HG03064 (cell line): ENCODE measurements at regions not wholly inside any gene's neighbourhood (a gene's known extent, or its start where the extent isn't known, plus 50 kb on each side); places are given as distances from the start of the nearest gene placed in this dataset.
"Not testable (repeated sequence)": the region's sequence is repeated elsewhere in the genome, so short reads cannot be mapped to it uniquely, and the experiment has no call there.

Experiments
- ATAC-seq: cut with Tn5 transposase; IDR thresholded peaks from one replicate; pipeline ENCODE4 v1.9.1; 2021; ENCODE audit warnings: low read depth; ENCODE audit not compliant: unreplicated experiment

GRCh38 chr13:79896851-79897250 lies 415.9 kb downstream of the NDFIP2 start:
- ATAC-seq = no peak

GRCh38 chr13:79895416-79895815 lies 414.5 kb downstream of the NDFIP2 start:
- ATAC-seq = no peak

- not testable (repeated sequence) for ATAC-seq
Measured at GRCh38 chr13:79887278-79887677, 406.3 kb downstream of the NDFIP2 start.

- ATAC-seq = no peak
Measured at GRCh38 chr13:79886601-79887000, 405.6 kb downstream of the NDFIP2 start.

- ATAC-seq = no peak
Measured at GRCh38 chr13:79884890-79885289, 403.9 kb downstream of the NDFIP2 start.

- ATAC-seq = no peak
Measured at GRCh38 chr13:79883216-79883615, 402.3 kb downstream of the NDFIP2 start.

GRCh38 chr13:79880818-79881217 lies 399.9 kb downstream of the NDFIP2 start:
- no peak for ATAC-seq

GRCh38 chr13:79874396-79875360 lies 393.7 kb downstream of the NDFIP2 start:
- no peak for ATAC-seq

- no peak for ATAC-seq
Measured at GRCh38 chr13:79871594-79871993, 390.6 kb downstream of the NDFIP2 start.

- ATAC-seq = no peak
Measured at GRCh38 chr13:79870766-79871165, 389.8 kb downstream of the NDFIP2 start.

GRCh38 chr13:79870123-79870522 lies 389.2 kb downstream of the NDFIP2 start:
- no peak for ATAC-seq

GRCh38 chr13:79869326-79869725 lies 388.4 kb downstream of the NDFIP2 start:
- no peak for ATAC-seq

GRCh38 chr13:79867254-79867653 lies 386.3 kb downstream of the NDFIP2 start:
- no peak for ATAC-seq

GRCh38 chr13:79866436-79866835 lies 385.5 kb downstream of the NDFIP2 start:
- no peak for ATAC-seq

- no peak for ATAC-seq
Measured at GRCh38 chr13:79862515-79862914, 381.6 kb downstream of the NDFIP2 start.

GRCh38 chr13:79861731-79862130 lies 380.8 kb downstream of the NDFIP2 start:
- ATAC-seq = no peak

GRCh38 chr13:79860791-79861190 lies 379.8 kb downstream of the NDFIP2 start:
- ATAC-seq = no peak

- ATAC-seq = no peak
Measured at GRCh38 chr13:79859756-79860155, 378.8 kb downstream of the NDFIP2 start.

GRCh38 chr13:79853251-79853650 lies 372.3 kb downstream of the NDFIP2 start:
- no peak for ATAC-seq

- ATAC-seq = no peak
Measured at GRCh38 chr13:79851318-79851717, 370.4 kb downstream of the NDFIP2 start.

GRCh38 chr13:79847882-79848592 lies 367.1 kb downstream of the NDFIP2 start:
- ATAC-seq = no peak

GRCh38 chr13:79846386-79846785 lies 365.4 kb downstream of the NDFIP2 start:
- ATAC-seq = no peak
